NCI-H1105 treated with DMSO at 0.1 percent for 48 hours (cell line): ENCODE measurements at regions not wholly inside any gene's neighbourhood (a gene's known extent, or its start where the extent isn't known, plus 50 kb on each side); places are given as distances from the start of the nearest gene placed in this dataset.
"Not testable (repeated sequence)": the region's sequence is repeated elsewhere in the genome, so short reads cannot be mapped to it uniquely, and the experiment has no call there.

Source experiments
- DNase-seq: peaks from one replicate; lab custom pipeline; 2025; lab: John Stamatoyannopoulos, UW

GRCh38 chr9:78674874-78675273 is 377.9 kb downstream of the PSAT1 start:
- DNase-seq = no peak

GRCh38 chr9:78676009-78676408 is 379.1 kb downstream of the PSAT1 start:
- no peak for DNase-seq

GRCh38 chr9:78676623-78677022 is 379.7 kb downstream of the PSAT1 start:
- DNase-seq = no peak

- DNase-seq = no peak
These were observed 380.4 kb downstream of the PSAT1 start for GRCh38 chr9:78677326-78677725.

GRCh38 chr9:78678877-78679276 is 382.0 kb downstream of the PSAT1 start:
- DNase-seq = peak; percentile 44

GRCh38 chr9:78680196-78680595 is 383.3 kb downstream of the PSAT1 start:
- DNase-seq = no peak

- DNase-seq = no peak
These were observed 385.3 kb downstream of the PSAT1 start for GRCh38 chr9:78682216-78682615.

- DNase-seq = no peak
These were observed 388.5 kb downstream of the PSAT1 start for GRCh38 chr9:78685471-78685870.

- DNase-seq = no peak
These were observed 391.9 kb downstream of the PSAT1 start for GRCh38 chr9:78688796-78689195.

- no peak for DNase-seq
These were observed 394.6 kb downstream of the PSAT1 start for GRCh38 chr9:78691542-78691941.

- no peak for DNase-seq
These were observed 395.9 kb downstream of the PSAT1 start for GRCh38 chr9:78692871-78693270.

GRCh38 chr9:78694974-78695373 is 398.0 kb downstream of the PSAT1 start:
- peak; percentile 62 for DNase-seq

- DNase-seq = peak; percentile 44
These were observed 398.6 kb downstream of the PSAT1 start for GRCh38 chr9:78695519-78695918.

- DNase-seq = no peak
These were observed 400.7 kb downstream of the PSAT1 start for GRCh38 chr9:78697618-78698017.

- no peak for DNase-seq
These were observed 401.4 kb downstream of the PSAT1 start for GRCh38 chr9:78698371-78698770.

- DNase-seq = not testable (repeated sequence)
These were observed 402.3 kb downstream of the PSAT1 start for GRCh38 chr9:78699217-78699616.

- DNase-seq = not testable (repeated sequence)
These were observed 407.2 kb downstream of the PSAT1 start for GRCh38 chr9:78704153-78704552.

- DNase-seq = no peak
These were observed 410.2 kb downstream of the PSAT1 start for GRCh38 chr9:78707080-78707479.

- DNase-seq = no peak
These were observed 410.6 kb downstream of the PSAT1 start for GRCh38 chr9:78707481-78707991.

- no peak for DNase-seq
These were observed 416.1 kb downstream of the PSAT1 start for GRCh38 chr9:78712903-78713613.

GRCh38 chr9:78713614-78714405 is 416.9 kb downstream of the PSAT1 start:
- no peak for DNase-seq

- DNase-seq = no peak
These were observed 417.7 kb downstream of the PSAT1 start for GRCh38 chr9:78714576-78714975.

- DNase-seq = not testable (repeated sequence)
These were observed 422.1 kb downstream of the PSAT1 start for GRCh38 chr9:78719029-78719428.
